NCI-H128 (cell line): ENCODE measurements at regions not wholly inside any gene's neighbourhood (a gene's known extent, or its start where the extent isn't known, plus 50 kb on each side); places are given as distances from the start of the nearest gene placed in this dataset.

ENCODE experiments used
- DNase-seq: peaks from one replicate; lab custom pipeline; 2025; ENCODE audit not compliant: unreplicated experiment; lab: John Stamatoyannopoulos, UW

DNA sequence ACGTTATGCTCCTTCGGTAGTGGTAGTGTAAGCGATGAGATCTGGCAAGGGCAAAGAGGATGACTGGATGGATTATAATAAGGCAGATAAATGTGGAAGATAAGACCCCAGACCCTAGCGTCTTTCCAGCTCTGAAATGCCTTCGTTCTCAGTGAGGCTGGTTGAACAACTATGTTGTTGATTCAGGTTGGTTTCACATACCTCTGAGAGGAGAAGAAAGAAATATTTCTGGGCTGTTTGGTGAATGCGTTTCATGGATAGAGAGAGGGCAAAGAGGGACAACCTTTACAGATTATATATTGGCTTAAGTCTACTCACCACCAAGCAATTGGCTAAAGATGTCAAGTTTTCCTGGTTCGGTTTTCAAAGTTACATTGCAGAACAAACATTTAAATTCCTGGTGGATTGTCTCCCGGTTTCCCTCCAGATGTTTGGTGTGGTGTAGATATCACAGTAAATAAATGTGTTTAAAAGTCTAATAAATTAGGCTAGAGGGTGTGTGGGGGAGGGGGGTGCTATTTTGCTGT is 190.1 kb upstream of the GLI2 start:
- DNase-seq: no peak

GRCh38 chr2:120546048-120546864 is 189.4 kb upstream of the GLI2 start:
- DNase-seq: no peak

DNA sequence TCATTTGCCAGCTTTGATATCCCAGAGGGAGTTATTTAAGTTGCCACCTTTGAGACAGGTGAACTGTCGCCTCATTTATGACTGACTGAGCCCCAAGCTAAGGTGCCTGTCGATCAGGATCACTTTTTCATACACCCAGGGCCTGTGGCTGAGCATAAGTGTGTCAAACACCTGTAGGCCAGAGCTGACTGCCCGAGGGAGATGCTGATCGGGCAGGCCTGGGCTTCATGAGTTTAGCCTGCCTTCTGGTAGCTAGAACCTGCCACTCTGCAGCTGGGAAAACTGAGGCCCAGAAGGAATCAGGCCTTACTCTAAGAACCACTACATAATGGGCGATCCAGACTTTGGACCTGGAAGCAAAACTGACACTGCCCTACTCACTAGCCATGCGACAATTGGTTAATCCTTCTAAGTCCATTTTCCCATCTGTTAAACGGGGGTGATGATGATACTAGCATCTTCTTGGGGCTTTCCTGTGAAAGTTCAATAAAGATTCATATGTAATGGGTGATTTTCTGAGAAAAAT is 188.7 kb upstream of the GLI2 start:
- DNase-seq: no peak

DNA sequence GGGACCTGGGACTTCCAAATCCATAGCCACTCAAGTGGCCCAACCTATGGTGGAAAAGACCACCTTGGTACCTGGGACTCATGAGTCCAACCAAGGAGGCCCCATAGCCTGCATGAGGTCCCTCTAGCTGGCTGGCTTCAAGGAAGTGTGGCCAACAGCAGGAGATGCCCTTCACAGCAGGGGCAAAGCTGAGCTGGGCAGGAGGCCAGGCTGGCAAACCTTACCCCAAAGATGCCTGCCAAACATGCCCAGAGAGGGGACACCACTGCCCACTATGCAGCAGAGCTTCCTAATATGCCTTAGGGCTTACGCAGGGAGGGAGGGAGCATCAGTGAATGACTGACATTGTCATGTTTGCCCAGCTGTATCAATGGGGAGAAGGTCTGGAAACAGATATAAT is 188.0 kb upstream of the GLI2 start:
- no peak for DNase-seq

- no peak for DNase-seq
Observed at GRCh38 chr2:120548627-120549608, 186.8 kb upstream of the GLI2 start.

DNA sequence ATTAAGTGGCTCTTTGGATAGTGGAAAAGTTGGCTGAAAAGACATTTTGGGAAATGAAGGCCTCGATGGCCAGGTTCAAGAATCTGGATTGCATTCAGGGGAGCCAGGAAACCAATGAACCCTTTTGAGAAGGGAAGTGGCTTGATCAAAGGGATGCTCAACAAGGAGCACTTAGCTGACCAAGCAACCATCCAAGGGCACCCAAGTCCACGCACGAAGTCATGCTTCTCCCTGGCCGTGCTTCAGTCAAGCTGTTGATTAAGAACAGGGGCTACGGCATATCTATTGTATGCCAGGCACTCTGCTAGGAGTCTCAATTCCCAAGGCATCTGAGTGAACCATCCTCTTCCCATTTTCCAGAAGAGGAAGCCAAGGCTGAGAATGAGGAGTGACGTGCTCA is 185.8 kb upstream of the GLI2 start:
- DNase-seq: no peak

DNA sequence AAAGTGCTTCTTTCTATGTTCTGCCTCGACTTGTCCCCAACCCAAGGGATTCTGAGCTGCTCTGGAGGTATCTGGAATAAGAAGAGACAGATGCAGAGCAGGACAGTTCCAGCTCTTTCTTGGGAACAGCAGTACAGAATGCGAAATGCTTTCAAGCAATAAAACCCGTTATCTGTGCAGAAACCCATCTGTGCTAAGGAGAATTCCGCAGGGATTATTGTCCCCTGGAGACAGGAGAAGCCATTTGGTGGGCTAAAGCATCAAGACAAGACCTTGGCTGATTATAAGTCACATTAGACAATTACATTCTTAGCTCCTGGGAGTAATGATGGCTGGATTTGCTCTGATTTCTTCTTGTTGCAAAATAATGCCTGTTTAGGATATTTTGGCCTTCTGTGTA is 185.4 kb upstream of the GLI2 start:
- DNase-seq: no peak

GRCh38 chr2:120550893-120551446 is 184.7 kb upstream of the GLI2 start:
- no peak for DNase-seq

DNA sequence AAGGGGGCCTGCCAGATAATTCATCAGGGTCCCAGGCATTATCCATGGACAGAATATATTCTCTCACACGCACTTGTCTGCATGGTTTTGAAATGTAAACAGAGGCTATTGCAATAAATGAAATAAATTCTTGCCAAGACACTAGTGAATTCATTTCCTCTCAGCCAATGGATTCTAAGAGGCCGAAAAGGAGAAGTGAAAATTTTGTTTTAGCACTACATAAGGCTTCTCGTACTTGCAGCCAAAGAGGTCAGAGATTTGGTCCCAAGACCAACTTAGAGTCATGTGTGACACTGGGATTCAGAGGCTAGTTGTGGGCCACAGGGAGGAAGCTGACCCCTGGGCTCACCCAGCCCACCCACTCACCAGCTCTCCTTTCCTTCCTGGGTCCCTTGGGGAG is 184.1 kb upstream of the GLI2 start:
- no peak for DNase-seq

GRCh38 chr2:120552079-120552478 is 183.6 kb upstream of the GLI2 start:
- DNase-seq: no peak

DNA sequence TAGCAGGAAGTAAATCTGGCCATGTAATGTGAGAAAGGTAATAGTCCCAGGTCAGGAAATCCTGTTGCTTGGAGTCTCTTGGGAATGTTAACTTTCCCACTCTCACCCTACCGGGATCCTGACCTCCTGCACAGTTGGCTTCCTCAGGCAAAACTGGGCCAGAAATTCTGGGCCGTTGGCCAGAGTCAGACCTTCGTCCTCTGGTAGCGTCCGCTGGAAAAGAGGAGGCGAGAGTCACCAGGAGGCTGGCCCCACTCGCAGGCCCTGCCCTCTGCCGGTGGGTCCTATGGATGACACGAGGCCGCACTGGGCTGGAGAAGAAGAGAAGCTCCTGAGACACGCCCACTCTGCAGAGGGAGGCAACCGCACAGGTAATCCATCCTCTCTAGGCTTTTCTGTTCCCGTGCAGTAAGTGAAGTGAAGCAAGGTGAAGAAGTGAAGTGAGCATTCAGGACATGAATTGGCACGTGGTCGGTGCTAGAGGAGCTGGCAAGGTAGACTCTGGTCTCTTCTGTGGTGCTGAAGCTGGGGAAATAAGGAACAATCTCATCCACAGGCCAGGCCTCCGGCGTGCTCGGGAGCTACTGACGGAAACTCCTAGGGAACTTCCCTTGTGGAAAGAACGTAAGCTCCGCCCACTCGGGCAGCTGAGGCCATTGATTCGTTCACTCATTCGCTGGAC is 182.7 kb upstream of the GLI2 start:
- DNase-seq: no peak

DNA sequence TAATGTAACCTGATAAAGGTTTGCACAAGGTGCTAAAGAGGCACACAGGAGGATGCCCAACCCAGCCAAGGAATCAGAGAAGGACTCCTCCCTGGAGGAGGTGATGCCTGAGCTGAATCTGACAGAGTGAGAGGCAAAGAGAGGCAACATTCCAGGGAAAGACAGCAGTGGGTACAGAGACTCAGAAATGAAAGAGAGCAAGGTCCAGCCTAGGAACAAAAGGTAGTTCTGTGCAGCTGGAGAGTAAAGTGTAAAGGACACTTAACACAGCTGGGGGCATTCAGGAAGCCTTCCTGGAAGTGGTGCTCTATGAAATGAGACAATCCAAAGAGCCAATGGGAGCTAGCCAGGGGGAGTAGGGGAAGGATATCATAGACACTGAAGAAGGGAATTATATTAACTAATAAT is 181.0 kb upstream of the GLI2 start:
- no peak for DNase-seq

GRCh38 chr2:120555092-120555491 is 180.6 kb upstream of the GLI2 start:
- DNase-seq: no peak

DNA sequence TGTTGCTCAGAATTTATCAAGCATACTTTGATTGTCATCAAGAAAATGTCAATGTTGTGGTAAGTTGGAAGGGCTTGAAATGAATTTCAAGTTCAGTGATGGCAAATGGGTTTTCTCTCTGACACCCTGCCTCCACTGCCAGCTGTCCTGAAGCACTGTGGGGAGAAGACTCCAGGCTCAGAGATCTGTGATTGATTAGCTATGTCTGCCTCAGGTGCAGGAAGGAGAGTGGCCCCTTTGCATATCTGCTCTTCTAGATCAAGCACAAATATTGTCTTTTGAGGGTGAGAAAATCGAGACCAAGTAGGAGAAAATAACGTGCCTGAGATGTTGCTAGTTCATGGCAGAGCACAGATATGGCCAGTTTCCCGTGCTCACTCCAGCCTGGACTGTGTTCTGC is 178.8 kb upstream of the GLI2 start:
- no peak for DNase-seq

DNA sequence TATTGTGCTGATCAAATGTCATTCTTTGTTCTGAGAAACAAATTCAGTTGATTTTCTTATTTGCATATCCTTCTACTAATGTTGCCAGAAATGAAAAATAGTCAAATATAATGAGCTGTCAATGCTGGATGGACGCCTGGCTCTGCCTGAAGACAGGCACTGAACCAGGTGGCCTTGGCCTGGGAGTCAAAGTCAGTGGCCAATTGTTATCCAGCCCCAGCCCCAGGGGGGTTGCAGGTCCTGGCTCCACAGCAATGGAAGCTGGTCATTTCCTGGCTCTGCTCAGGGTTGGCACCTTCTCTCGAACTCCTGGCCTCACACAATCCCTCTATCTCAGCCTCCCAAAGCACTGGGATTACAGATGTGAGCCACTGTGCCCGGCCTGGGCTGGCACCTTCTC is 176.8 kb upstream of the GLI2 start:
- no peak for DNase-seq

GRCh38 chr2:120559401-120559800 is 176.3 kb upstream of the GLI2 start:
- DNase-seq: no peak

DNA sequence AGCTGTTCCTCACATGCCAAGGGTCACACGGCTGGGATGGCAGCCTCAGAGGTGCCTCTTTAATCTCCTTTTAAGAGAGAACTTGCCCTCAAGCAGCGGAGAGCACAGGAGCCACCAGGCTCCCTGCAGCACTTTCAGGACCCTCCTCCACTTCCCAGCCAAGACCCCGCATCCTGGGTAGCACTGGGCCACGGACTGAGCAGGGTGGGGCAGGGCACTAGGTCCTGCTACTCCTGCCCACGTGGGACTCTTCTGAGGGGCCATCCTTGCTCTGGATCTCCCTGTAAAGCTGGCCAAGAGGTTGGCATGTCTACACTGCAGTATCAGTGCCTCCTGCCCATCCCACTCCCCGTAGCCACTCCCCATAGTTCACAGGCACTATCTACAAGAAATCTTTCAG is 175.3 kb upstream of the GLI2 start:
- no peak for DNase-seq

DNA sequence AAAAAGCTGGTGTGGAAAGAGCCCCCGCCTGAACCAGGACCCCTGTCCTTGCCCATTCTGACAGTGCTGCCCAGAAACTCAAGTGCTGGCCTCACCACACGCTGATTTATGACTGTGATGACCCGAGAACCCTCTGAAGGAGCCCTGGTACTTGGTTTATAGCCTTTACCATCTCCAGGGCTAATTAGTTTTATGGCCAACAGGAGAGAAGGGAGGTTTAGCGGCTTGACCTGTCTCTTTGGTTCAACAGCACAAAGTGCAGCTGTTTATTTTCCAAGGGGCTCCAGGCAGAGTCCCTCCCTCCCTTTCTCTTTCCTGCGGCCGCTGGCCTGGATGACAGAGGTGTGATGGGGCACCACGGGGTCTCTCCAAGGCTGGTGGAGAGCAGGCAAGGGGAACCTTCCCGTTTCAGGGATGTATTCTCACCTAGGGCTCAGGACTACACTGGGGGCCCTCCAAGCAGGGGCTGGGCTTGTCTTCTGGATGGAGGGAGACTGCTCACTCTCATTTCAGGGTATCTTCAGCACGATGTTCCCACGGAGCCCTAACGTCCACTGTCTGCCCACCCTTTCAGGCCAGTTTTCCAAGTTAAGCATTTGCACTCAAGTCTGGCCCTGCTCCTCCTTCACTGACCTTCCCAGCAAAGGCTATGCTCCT is 174.2 kb upstream of the GLI2 start:
- DNase-seq: no peak

GRCh38 chr2:120562218-120563005 is 173.3 kb upstream of the GLI2 start:
- DNase-seq: no peak
